HCT116 (cell line): ENCODE measurements at regions not wholly inside any gene's neighbourhood (a gene's known extent, or its start where the extent isn't known, plus 50 kb on each side); places are given as distances from the start of the nearest gene placed in this dataset.
A peak's percentile ranks its signal among the peaks of the same experiment; 100 is the strongest.

Source experiments
- ATAC-seq: fragments of 200-7000 bp; cut with Tn5 transposase; 2 replicates; pipeline ENCODE4 v1.9.1; 2020; ENCODE audit warnings: mild to moderate bottlenecking, moderate library complexity
- BruUV-seq: library from RNA; stranded (reverse); fragments of 400-500 nt; replicated peaks from 2 replicates; lab custom pipeline; 2021; lab: Mats Ljungman, UMichigan
- CTCF ChIA-PET: fragments of 300-600 bp; sonication (Branson Sonifier 250); formaldehyde crosslinking; loops from one replicate; lab custom pipeline; 2021; ENCODE audit warnings: antibody characterized with exemption; lab: Charles Lee
- POLR2A ChIA-PET: fragments of 300-600, 350-600 bp; sonication (Branson Sonifier 250); formaldehyde crosslinking; loops from one replicate; lab custom pipeline; 2021; ENCODE audit warnings: antibody characterized with exemption; lab: Charles Lee
- RAD21 ChIA-PET, 2 experiments: fragments of 300-600 bp; sonication (Branson Sonifier 250); formaldehyde crosslinking; loops; one replicate each; lab custom pipeline; 2023; ENCODE audit warnings: low total read pairs in 2 of 2; ENCODE audit not compliant: uncharacterized antibody in 2 of 2, unreplicated experiment in 2 of 2, low non-redundant PET in 1 of 2; lab: Charles Lee
- DNase-seq: peaks from one replicate; pipeline ENCODE4 v3.0.0-alpha.2; 2010; ENCODE audit warnings: low read depth, low spot score
- H2AFZ ChIP-seq: fragments of 200-600 bp; shearing (Covaris generic), sonication (generic); 2 replicates; pipeline ENCODE4 v1.6.1; 2017; ENCODE audit warnings: low read depth, mixed run types, mixed read lengths, antibody characterized with exemption, low read length; ENCODE audit not compliant: poor library complexity, severe bottlenecking
- H3K27ac ChIP-seq: 2 replicates; pipeline ENCODE4 v1.5.1; 2012; ENCODE audit warnings: low read depth, low read length
- H3K27me3 ChIP-seq: fragments of 200-600 bp; sonication (generic); 2 replicates; pipeline ENCODE4 v1.6.1; 2016; ENCODE audit warnings: mixed run types, low read length, mixed read lengths; ENCODE audit not compliant: insufficient read depth
- H3K36me3 ChIP-seq, 2 experiments: fragments of 200-500 bp in 1 of 2; fragments of 200-600 bp in 1 of 2; sonication (Bioruptor generic) in 1 of 2; sonication (generic) in 1 of 2; 2 replicates each; pipeline versions ENCODE4 v1.5.1 to v1.6.1; 2014 to 2016; ENCODE audit warnings: low read length in 2 of 2, inconsistent platforms in 1 of 2, mixed read lengths in 1 of 2, mixed run types in 1 of 2; ENCODE audit not compliant: insufficient read depth in 2 of 2, control insufficient read depth in 1 of 2
- H3K4me1 ChIP-seq, 2 experiments: fragments of 200-600 bp in 1 of 2; sonication (generic) in 1 of 2; 2 replicates each; pipeline versions ENCODE4 v1.5.1 to v1.6.1; 2012 to 2017; ENCODE audit warnings: low read length in 2 of 2, inconsistent platforms in 1 of 2, mild to moderate bottlenecking in 1 of 2, mixed read lengths in 1 of 2, mixed run types in 1 of 2, moderate library complexity in 1 of 2; ENCODE audit not compliant: insufficient read depth in 2 of 2, control insufficient read depth in 1 of 2
- H3K4me2 ChIP-seq: fragments of 200-600 bp; sonication (generic); 2 replicates; pipeline ENCODE4 v1.6.1; 2017; ENCODE audit warnings: mixed run types, low read length, mixed read lengths
- H3K4me3 ChIP-seq, 2 experiments: fragments of 200-600 bp in 1 of 2; sonication (generic) in 1 of 2; replicated peaks in 1 of 2; 2 replicates each; pipeline ENCODE4 v1.5.1; 2011 to 2016; ENCODE audit warnings: low read length in 2 of 2, control low read depth in 1 of 2, low read depth in 1 of 2, mild to moderate bottlenecking in 1 of 2, mixed read lengths in 1 of 2, mixed run types in 1 of 2
- H3K79me2 ChIP-seq: fragments of 200-600 bp; sonication (generic); 2 replicates; pipeline ENCODE4 v1.6.1; 2017; ENCODE audit warnings: mild to moderate bottlenecking, mixed run types, low read length, moderate library complexity, mixed read lengths; ENCODE audit not compliant: insufficient read depth
- H3K9ac ChIP-seq: fragments of 200-600 bp; sonication (generic); 2 replicates; pipeline ENCODE4 v1.6.1; 2016; ENCODE audit warnings: low read length, mixed read lengths
- H3K9me2 ChIP-seq: fragments of 200-600 bp; sonication (generic), shearing (Covaris generic); 2 replicates; pipeline ENCODE4 v1.6.1; 2017; ENCODE audit warnings: mixed run types, mild to moderate bottlenecking, moderate library complexity; ENCODE audit not compliant: insufficient read depth
- H3K9me3 ChIP-seq, 2 experiments: fragments of 200-500 bp in 1 of 2; fragments of 200-600 bp in 1 of 2; sonication (Bioruptor generic) in 1 of 2; sonication (generic) in 1 of 2; 2 replicates each; pipeline ENCODE4 v1.6.1; 2014 to 2017; ENCODE audit warnings: low read length in 2 of 2, mixed read lengths in 2 of 2, inconsistent platforms in 1 of 2, low read depth in 1 of 2, mild to moderate bottlenecking in 1 of 2, mixed run types in 1 of 2, moderate library complexity in 1 of 2; ENCODE audit not compliant: control insufficient read depth in 1 of 2, insufficient read depth in 1 of 2
- H4K20me1 ChIP-seq: fragments of 200-600 bp; sonication (generic), shearing (Covaris generic); 2 replicates; pipeline ENCODE4 v1.6.1; 2017; ENCODE audit warnings: mixed run types, mild to moderate bottlenecking, moderate library complexity; ENCODE audit not compliant: insufficient read depth
- CBX3 ChIP-seq: IDR thresholded peaks from 2 replicates; pipeline ENCODE4 v1.6.1; 2012; ENCODE audit warnings: low read depth
- CEBPB ChIP-seq: IDR thresholded peaks from 2 replicates; pipeline ENCODE4 v1.6.1; 2012; ENCODE audit warnings: low read depth
- CTCF ChIP-seq, 3 experiments: fragments of 200-600 bp in 1 of 3; sonication (generic) in 1 of 3; IDR thresholded peaks in 2 of 3; conservative IDR thresholded peaks in 1 of 3; 2 replicates each; pipeline ENCODE4 v1.5.1; 2012 to 2017; ENCODE audit warnings: low read depth in 2 of 3, low read length in 2 of 3, antibody characterized with exemption in 1 of 3, borderline replicate concordance in 1 of 3, control low read depth in 1 of 3, mild to moderate bottlenecking in 1 of 3, mixed read lengths in 1 of 3, mixed run types in 1 of 3, moderate library complexity in 1 of 3; ENCODE audit not compliant: insufficient read depth in 1 of 3
- EZH2 ChIP-seq: fragments of 200-600 bp; sonication (generic); IDR thresholded peaks from 2 replicates; pipeline ENCODE4 v1.6.1; 2017; ENCODE audit warnings: antibody characterized with exemption, mixed run types
- FOSL1 ChIP-seq: IDR thresholded peaks from 2 replicates; pipeline ENCODE4 v1.6.1; 2012; ENCODE audit warnings: low read depth
- POLR2A ChIP-seq: IDR thresholded peaks from 2 replicates; pipeline ENCODE4 v1.7.0; 2011; ENCODE audit warnings: borderline replicate concordance; ENCODE audit not compliant: insufficient read depth, insufficient read length; ENCODE audit errors: extremely low read depth
- POLR2AphosphoS5 ChIP-seq: IDR thresholded peaks from 2 replicates; pipeline ENCODE4 v1.6.1; 2011; ENCODE audit warnings: mild to moderate bottlenecking, low read depth, low read length, moderate library complexity
- RAD21 ChIP-seq: IDR thresholded peaks from 2 replicates; pipeline ENCODE4 v1.6.1; 2012; ENCODE audit warnings: low read depth, mild to moderate bottlenecking
- SP1 ChIP-seq: IDR thresholded peaks from 2 replicates; pipeline ENCODE4 v1.6.1; 2012; ENCODE audit warnings: low read depth
- SRF ChIP-seq: IDR thresholded peaks from 2 replicates; pipeline ENCODE4 v1.6.1; 2012; ENCODE audit warnings: low read depth
- TCF7L2 ChIP-seq: IDR thresholded peaks from 2 replicates; pipeline ENCODE4 v1.7.0; 2011; ENCODE audit warnings: borderline replicate concordance, inconsistent platforms; ENCODE audit not compliant: insufficient read depth, insufficient read length; ENCODE audit errors: extremely low read depth
- YY1 ChIP-seq: IDR thresholded peaks from 2 replicates; pipeline ENCODE4 v1.6.1; 2011; ENCODE audit warnings: low read length, low read depth, moderate library complexity, mild to moderate bottlenecking; ENCODE audit not compliant: insufficient replicate concordance; ENCODE audit errors: extremely low read depth
- ZNF274 ChIP-seq: fragments of 200-500 bp; sonication (Bioruptor generic); IDR thresholded peaks from 2 replicates; pipeline ENCODE4 v1.6.1; 2014; ENCODE audit warnings: mild to moderate bottlenecking, low read depth, low read length, inconsistent platforms
- intact Hi-C: fragments of 100-400 bp; cut with micrococcal nuclease; formaldehyde crosslinking; loops from 2 replicates; pipeline ENCODE4 v1.10.0; 2022

GRCh38 chr6:144647971-144648651 is 363.0 kb downstream of the UTRN start:
- intact Hi-C loops, result loop anchor here (1.0 to 5.0 kb wide), 2 partner anchors 283 to 379 kb away; no protein-coding TSS in a partner anchor
- H3K4me2 ChIP-seq, result no peak overlapping the region
- RAD21 ChIA-PET, result interaction anchor here in 1 of 2 experiments (0.6 kb wide), 1 partner anchor 9 kb away, joined by 3 read pairs; no protein-coding TSS in a partner anchor
- H4K20me1 ChIP-seq, result no peaks in the 10 kb centered on the region
- no peak overlapping the region for H3K27ac ChIP-seq
- DNase-seq (no peak), ATAC-seq (no peak)
- peak; percentile 71 for TF ChIP-seq RAD21
- TF ChIP-seq YY1, result no peak
- peak in 2 of 3 experiments; percentile 20 to 51; a peak in 1 of 6 replicates for TF ChIP-seq CTCF (IDR thresholded peaks at IDR 0.05 in 2 of 3, conservative IDR thresholded peaks at IDR 0.05 in 1 of 3; ENCODE audit: borderline replicate concordance in 1 of 3, insufficient read depth in 1 of 3, low read depth in 2 of 3, low read length in 2 of 3)
- H3K36me3 ChIP-seq, result no peaks in the 10 kb centered on the region
- H3K27me3 ChIP-seq, result no peaks in the 10 kb centered on the region
- H3K4me1 ChIP-seq, result peaks cover 0 to 8% of the 10 kb centered on the region in 2 experiments; a peak in 2 of 4 replicates
- no peak overlapping the region for H3K9ac ChIP-seq
- H3K9me3 ChIP-seq, result no peaks in the 10 kb centered on the region
- H3K4me3 ChIP-seq, result no peak overlapping the region
- no TSS peak for BruUV-seq
- CTCF ChIA-PET, result interaction anchor here (0.7 to 2.0 kb wide), 9 partner anchors 10 to 548 kb away, joined by 3 to 6 read pairs (median 3); no protein-coding TSS in a partner anchor
- H3K9me2 ChIP-seq, result no peaks in the 10 kb centered on the region
- H3K79me2 ChIP-seq, result no peaks in the 10 kb centered on the region
- POLR2A ChIA-PET, result interaction anchor here (1.0 kb wide), 1 partner anchor 275 kb away, joined by 3 read pairs; no protein-coding TSS in a partner anchor
- no peak overlapping the region for H2AFZ ChIP-seq

- RAD21 ChIA-PET, result no interaction called here
- H3K79me2 ChIP-seq, result no peaks in the 10 kb centered on the region
- H3K4me2 ChIP-seq, result no peak overlapping the region
Measured at GRCh38 chr6:144649085-144649484, 363.9 kb downstream of the UTRN start.

More at GRCh38 chr6:144649085-144649484, 363.9 kb downstream of the UTRN start:
- Histone ChIP-seq H3K9ac (no peak overlapping the region), H3K27ac (no peak overlapping the region), H3K4me3 (no peak overlapping the region), H2AFZ (no peak overlapping the region), H3K4me1 (peaks cover 0 to 8% of the 10 kb centered on the region in 2 experiments; a peak in 2 of 4 replicates), H3K27me3 (no peaks in the 10 kb centered on the region), H3K9me2 (no peaks in the 10 kb centered on the region), H3K9me3 (no peaks in the 10 kb centered on the region), H3K36me3 (no peaks in the 10 kb centered on the region)
- ChIA-PET CTCF (interaction anchor here (1.2 to 2.0 kb wide), 3 partner anchors 16 to 280 kb away, joined by 3 to 6 read pairs (median 3); no protein-coding TSS in a partner anchor), POLR2A (no interaction called here)
- BruUV-seq, result no TSS peak
- intact Hi-C loops, result loop anchor here (5.0 kb wide), 1 partner anchor 378 kb away; no protein-coding TSS in a partner anchor
- ATAC-seq (no peak), DNase-seq (no peak)
- TF ChIP-seq CEBPB, result no peak
- no peak for TF ChIP-seq TCF7L2
- TF ChIP-seq CBX3, result no peak
- TF ChIP-seq FOSL1, result no peak
- TF ChIP-seq SP1, result no peak
- no peak for TF ChIP-seq ZNF274
- TF ChIP-seq POLR2AphosphoS5, result no peak
- TF ChIP-seq EZH2, result no peak
- no peak for TF ChIP-seq POLR2A
- TF ChIP-seq SRF, result no peak
- TF ChIP-seq RAD21, result no peak
- TF ChIP-seq, all 23 proteins: peak for 0
- H4K20me1 ChIP-seq, result no peaks in the 10 kb centered on the region
